GM19452 (cell line): ENCODE measurements at regions not wholly inside any gene's neighbourhood (a gene's known extent, or its start where the extent isn't known, plus 50 kb on each side); places are given as distances from the start of the nearest gene placed in this dataset.
"Not testable (repeated sequence)": the region's sequence is repeated elsewhere in the genome, so short reads cannot be mapped to it uniquely, and the experiment has no call there.

Experiments
- ATAC-seq: cut with Tn5 transposase; IDR thresholded peaks from one replicate; pipeline ENCODE4 v1.9.1; 2021; ENCODE audit not compliant: unreplicated experiment

DNA sequence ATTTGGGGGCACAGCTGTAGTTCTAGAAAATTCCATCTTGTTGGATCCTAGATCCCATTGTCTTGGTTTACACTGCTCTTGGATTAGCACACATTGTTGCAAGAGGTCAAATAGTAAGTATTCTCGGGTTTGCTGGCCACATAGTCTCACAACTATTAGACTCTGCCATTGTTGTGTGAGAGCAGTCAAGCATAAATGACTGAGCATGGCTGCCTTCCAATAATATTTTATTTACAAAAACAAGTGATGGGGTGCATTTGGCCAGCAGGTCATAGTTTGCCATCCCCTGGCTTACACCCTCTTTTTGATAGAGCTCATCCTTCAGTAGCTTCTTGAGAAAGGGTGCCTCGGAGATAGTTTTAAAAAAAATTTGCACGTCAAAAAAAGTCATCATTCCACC lies 77.9 kb upstream of the ALX4 start:
- no peak for ATAC-seq

DNA sequence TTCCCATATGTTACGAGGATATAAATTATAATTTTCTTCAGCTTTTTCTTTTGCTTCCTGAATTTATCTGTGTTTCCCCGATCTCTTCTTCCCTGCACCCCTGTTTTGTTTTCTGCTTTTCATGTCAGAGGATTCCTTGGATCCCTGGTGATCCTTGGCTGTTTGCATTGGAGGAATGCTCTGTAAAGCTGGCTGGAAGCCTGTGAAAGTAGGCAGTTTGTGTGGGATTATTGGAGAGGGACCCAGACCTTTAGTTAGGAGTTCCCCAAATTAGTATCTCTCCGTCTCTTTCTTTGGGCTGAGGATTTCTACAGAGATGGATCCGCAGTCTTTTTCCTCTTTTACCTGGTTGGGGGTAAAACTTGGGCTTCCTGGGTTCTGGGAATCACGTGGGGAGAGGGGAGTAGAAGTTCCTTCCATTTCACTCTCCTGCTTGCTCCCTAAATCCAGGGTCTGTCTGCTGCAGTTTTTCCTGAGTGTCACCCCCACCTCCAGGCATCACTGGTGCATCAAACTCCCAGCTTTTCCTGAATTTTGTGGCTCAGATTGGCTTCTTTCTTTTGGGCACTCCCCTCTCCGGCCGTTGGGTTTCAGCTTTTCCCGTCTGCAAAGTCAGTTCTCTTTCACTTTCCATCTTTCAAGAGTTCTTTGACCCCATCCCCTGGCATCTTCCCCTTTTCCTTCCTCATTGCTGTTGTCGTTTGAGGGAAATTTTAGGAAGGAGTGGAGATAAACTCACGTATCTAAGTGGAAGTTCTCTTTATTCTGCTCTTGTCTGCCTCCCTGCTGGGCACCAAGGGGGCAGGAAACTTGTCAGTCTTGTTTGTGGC lies 79.1 kb upstream of the ALX4 start:
- no peak for ATAC-seq

- ATAC-seq: no peak
Measured at GRCh38 chr11:44389963-44390605, 80.1 kb upstream of the ALX4 start.

- not testable (repeated sequence) for ATAC-seq
Measured at GRCh38 chr11:44391004-44391403, 81.1 kb upstream of the ALX4 start.

DNA sequence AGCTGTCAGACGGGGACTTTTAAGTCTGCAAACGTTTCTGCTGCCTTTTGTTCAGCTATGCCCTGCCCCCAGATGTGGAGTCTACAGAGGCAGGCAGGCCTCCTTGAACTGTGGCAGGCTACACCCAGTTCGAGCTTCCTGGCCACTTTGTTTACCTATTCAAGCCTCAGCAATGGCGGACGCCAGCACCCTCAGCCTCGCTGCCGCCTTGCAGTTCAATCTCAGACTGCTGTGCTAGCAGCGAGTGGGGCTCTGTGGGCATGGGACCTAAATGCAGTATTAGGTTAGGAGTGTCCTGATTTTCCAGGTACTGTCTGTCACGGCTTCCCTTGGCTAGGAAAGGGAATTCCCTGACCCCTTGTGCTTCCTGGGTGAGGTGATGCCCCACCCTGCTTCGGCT lies 86.8 kb upstream of the ALX4 start:
- ATAC-seq: not testable (repeated sequence)

DNA sequence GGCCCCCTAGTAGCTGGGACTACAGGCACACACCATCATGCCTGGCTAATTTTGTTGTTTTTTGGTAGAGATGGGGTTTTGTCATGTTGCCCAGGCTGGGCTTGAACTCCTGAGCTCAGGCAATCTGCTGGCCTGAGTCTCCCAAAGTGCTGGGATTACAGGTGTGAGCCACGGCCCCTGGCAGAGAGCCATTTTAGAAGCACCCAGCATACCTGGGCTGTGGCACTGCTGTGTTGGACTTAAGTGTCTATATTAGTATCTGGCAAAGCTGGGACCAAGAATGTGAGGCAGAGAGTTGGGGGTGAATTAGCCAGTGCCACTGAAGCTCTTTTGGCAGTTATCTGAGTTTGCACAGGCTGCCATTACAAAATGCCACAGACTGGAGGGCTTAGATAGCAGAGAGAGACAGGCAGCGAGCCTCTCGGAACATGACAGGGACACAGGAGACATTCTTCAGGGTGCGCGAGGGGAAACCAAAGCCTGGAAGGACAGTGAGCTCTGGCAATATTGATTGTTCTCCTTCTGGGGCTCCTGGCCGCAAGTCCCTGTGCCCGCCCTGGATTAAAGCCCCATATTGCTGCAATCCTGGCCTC lies 87.7 kb upstream of the ALX4 start:
- ATAC-seq: no peak

DNA sequence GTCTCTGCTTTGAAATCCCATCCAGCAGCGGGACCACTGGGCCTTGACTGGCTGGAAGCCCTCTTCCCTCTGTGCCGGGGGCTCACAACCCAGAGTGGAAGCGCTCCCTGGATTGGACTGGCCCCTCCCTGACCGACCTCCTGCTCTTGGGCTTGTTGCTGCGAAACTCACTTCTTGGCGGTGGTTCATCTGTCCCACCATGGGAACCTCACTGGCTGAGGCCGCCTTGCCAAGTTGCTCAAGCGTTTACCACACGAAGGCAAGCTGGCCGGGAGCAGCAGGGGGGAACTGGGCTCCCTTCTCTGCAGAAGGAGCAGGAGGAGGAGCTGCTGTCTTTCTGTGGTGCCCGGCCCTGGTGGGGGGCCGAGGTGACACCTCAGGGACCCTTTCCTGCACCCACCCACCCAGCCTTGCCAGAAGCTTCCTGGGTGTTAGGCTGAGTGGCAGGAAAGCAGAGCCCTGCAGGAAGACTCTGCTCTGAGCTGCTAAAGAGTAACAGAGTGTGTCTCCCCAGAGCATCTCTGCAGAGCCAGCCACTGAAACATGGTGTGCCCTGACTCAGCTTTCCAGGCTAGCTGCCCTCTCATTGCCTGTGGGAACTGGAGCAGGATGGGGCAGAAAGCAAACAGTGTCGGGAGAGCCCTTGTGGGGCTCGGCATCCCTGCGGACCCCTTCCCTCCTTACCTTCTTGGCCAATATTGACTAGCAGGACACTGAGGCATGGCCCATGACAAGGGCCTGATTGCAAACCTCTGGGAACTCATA lies 88.5 kb upstream of the ALX4 start:
- ATAC-seq: no peak

- no peak for ATAC-seq
Measured at GRCh38 chr11:44399968-44400367, 90.0 kb upstream of the ALX4 start.

DNA sequence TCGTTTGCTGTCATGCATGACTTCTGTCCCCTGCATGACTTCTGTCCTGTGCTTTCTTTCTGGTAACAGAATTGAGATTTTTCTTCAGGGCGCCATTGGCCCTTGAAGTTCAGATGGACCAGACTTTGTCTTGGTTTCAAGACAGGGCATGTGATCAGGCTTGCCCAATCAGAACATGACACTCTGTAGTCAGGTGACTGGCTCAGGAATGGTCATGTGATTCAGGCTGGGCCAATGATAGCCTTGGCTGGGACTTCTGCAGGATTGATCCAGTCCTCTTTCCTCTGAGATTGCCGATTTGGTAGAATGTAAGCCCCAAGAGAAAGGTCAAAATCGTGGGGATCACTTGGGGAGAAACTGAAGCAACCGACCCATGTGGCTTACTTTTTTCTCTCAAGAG lies 90.5 kb upstream of the ALX4 start:
- ATAC-seq: no peak

- ATAC-seq: no peak
Measured at GRCh38 chr11:44402466-44403075, 92.6 kb upstream of the ALX4 start.

GRCh38 chr11:44403176-44403575 lies 93.2 kb upstream of the ALX4 start:
- ATAC-seq: no peak

DNA sequence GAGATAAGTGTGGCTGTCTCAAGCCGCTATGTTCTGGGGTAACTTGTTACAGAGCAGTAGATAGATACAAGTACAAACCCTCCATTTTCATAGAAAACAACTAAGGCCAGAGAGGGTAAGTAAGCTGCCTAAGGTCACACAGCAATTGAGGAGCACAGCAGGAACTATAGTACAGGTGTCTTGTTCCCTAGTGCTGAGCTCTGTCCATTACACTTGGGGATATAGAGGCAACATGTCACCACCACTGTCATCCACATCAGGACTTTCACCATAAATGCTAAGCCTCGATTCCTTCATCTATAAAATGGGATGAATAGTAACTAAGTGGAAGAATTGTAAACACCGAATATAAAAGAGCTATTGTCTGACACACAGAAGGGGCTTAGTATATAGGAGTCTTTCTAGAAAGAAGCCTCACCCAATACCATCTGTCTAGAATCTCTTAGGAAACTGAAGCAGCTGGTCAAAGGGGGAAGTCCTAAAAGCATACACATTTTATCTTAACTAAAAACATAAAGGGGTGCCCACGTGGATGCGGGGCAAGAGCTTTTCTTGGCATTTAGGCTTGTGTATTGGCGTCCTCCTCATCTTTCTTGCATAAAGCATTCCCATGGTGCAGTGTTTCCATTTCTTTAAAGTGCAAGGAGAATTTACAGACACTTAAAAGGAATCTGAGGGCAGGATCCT lies 93.8 kb upstream of the ALX4 start:
- ATAC-seq: no peak

- ATAC-seq: no peak
Measured at GRCh38 chr11:44404301-44404700, 94.4 kb upstream of the ALX4 start.

DNA sequence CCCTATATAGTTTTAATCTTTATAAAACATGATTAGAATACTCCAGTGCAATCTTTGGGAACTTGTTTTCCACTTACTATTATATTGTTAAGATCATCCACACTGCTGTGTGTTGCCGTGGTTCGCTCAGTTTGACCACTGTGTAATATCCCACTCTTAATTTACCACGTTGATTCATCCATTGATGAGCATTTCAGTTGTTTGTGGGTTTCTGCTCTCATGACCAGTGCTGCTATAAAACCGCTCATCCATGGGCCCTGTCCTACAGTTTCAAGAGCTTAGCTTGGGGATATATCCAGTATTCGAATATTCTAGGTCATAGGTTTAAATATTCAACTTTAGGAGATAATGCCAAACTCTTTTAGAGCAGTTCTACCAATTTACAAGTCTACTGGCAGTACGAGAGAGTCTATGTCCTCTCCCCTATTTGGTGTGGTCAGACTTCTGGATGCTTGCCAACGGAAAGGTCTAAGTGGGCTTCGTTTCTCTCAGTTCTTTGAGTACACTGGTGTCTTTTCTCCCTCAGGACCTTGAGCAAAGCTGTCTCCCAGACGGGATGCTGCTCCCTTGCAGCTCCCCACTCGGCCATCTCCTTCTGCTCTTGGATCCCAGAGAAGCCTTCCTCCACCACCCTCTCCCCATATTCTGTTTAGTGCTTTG lies 94.9 kb upstream of the ALX4 start:
- no peak for ATAC-seq

- no peak for ATAC-seq
Measured at GRCh38 chr11:44407211-44407996, 97.5 kb upstream of the ALX4 start.

DNA sequence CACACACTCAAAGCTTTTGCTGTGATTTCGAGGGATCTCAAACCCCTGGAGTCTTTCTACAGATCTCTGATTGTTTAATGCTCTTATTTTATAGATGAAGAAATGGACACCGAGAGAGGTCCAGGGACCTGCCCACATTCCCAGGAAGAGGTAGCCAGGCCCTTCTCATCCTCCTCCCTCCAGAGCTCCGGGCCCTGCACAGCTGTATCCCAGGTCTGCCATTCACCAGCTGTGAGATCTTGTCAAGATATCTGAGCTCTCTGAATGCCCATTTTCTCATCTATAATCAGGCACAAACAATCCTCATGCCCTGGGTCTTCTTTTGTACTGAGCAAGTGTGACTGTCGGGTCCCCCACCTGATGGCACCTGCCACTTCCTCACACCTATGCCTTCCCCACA lies 98.2 kb upstream of the ALX4 start:
- no peak for ATAC-seq

GRCh38 chr11:44408711-44409470 lies 99.0 kb upstream of the ALX4 start:
- no peak for ATAC-seq

GRCh38 chr11:44409558-44410236 lies 99.8 kb upstream of the ALX4 start:
- peak; percentile 63 for ATAC-seq
